Sigmoid colon (tissue), 4 donors: ENCODE measurements at regions not wholly inside any gene's neighbourhood (a gene's known extent, or its start where the extent isn't known, plus 50 kb on each side); places are given as distances from the start of the nearest gene placed in this dataset.

ENCODE experiments used
- EP300 ChIP-seq, 4 donors: sonication (generic); formaldehyde crosslinking; IDR thresholded peaks; one replicate each; pipeline ENCODE4 v1.6.1; 2017; ENCODE audit warnings: antibody characterized with exemption in 4 of 4
- POLR2A ChIP-seq, 2 donors: fragments of 450-650 bp; IDR thresholded peaks; one replicate each; pipeline ENCODE4 v1.6.1; 2016; ENCODE audit warnings: antibody characterized with exemption in 2 of 2, mild to moderate bottlenecking in 2 of 2, moderate library complexity in 2 of 2
- POLR2AphosphoS5 ChIP-seq, 4 donors: sonication (generic); formaldehyde crosslinking; IDR thresholded peaks; one replicate each; pipeline ENCODE4 v1.6.1; 2017; ENCODE audit warnings: antibody characterized with exemption in 4 of 4
- TF ChIP-seq, protein P1 (sequence below), 4 experiments: fragments of 450-650 bp in 3 of 4; fragments of 200-600 bp in 1 of 4; IDR thresholded peaks; one replicate each; pipeline ENCODE4 v1.5.1; 2016 to 2019; ENCODE audit warnings: antibody characterized with exemption in 4 of 4, mild to moderate bottlenecking in 3 of 4, moderate library complexity in 2 of 4

DNA sequence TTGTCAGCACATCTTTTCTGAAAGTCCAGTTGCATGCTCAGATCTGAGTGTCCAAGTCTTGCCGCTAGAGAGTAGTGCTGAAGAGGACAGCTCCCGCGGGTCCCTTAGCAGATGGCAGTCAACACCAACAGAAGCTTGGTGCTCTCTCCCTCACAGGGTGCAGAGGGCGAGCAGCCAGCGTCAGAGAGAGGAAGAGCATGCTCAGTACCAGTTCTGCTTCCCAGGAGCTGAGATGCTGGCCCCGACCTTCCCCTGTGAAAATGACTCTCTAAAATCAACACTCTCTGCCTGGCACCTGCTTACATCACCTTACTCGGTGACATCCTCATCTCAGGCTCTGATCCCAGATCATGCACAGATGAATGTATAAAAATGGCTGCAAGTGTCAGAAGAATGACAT is 86.0 kb upstream of the TWIST2 start:
- TF ChIP-seq, protein P1, sequence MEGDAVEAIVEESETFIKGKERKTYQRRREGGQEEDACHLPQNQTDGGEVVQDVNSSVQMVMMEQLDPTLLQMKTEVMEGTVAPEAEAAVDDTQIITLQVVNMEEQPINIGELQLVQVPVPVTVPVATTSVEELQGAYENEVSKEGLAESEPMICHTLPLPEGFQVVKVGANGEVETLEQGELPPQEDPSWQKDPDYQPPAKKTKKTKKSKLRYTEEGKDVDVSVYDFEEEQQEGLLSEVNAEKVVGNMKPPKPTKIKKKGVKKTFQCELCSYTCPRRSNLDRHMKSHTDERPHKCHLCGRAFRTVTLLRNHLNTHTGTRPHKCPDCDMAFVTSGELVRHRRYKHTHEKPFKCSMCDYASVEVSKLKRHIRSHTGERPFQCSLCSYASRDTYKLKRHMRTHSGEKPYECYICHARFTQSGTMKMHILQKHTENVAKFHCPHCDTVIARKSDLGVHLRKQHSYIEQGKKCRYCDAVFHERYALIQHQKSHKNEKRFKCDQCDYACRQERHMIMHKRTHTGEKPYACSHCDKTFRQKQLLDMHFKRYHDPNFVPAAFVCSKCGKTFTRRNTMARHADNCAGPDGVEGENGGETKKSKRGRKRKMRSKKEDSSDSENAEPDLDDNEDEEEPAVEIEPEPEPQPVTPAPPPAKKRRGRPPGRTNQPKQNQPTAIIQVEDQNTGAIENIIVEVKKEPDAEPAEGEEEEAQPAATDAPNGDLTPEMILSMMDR (IDR thresholded peaks at IDR 0.05), result no peak
- TF ChIP-seq POLR2AphosphoS5 (IDR thresholded peaks at IDR 0.05) (no peak), POLR2A (IDR thresholded peaks at IDR 0.05) (no peak), EP300 (IDR thresholded peaks at IDR 0.05) (no peak)
